VCaP (cell line): ENCODE measurements at regions not wholly inside any gene's neighbourhood (a gene's known extent, or its start where the extent isn't known, plus 50 kb on each side); places are given as distances from the start of the nearest gene placed in this dataset.
A peak's percentile ranks its signal among the peaks of the same experiment; 100 is the strongest.

Experiments used
- H3K27ac ChIP-seq: fragments of 450-650 bp; 2 replicates; pipeline ENCODE4 v1.5.1; 2017
- TF ChIP-seq, protein P1 (sequence below): fragments of 450-650 bp; conservative IDR thresholded peaks from 2 replicates; pipeline ENCODE4 v1.5.1; 2017; ENCODE audit warnings: mild to moderate bottlenecking, moderate library complexity

DNA sequence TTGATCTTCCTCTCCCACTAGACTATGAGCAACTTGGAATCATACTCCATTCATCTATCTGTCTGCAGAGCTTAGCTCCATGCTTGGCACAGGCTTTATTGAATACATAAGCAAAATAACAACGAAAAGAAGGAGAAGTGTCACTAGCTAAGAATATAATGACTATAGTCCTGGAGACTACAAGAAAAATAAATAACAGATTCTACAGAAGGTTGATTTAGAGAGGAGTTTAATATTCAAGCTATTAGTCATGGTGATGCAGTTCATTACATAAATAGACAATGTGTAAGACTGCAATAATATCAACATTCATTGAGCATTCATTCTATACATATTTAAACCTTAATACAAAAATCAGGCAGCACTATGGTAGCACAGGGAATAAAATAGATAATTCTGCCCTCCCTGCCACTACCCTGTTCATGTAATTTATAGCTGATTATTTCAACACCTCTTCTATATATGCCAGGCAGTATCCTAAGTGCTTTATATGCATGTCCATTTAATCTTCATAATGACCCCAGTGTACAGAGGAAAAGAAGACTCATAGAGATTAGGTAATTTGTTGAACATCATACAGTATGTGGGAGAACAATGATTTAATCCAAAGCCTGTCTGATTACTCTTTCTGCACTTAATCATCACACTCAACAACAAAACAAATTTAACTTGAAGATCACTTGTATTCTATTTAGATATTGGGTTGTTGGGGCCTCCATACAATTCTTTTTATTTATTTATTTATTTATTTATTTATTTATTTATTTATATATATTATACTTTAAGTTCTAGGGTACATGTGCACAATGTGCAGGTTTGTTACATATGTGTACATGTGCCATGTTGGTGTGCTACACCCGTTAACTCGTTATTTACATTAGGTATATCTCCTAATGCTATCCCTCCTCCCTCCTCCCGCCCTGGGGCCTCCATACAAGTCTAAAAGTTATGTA is 165.3 kb downstream of the RNF152 start:
- no peak overlapping the region for H3K27ac ChIP-seq
- TF ChIP-seq, protein P1, sequence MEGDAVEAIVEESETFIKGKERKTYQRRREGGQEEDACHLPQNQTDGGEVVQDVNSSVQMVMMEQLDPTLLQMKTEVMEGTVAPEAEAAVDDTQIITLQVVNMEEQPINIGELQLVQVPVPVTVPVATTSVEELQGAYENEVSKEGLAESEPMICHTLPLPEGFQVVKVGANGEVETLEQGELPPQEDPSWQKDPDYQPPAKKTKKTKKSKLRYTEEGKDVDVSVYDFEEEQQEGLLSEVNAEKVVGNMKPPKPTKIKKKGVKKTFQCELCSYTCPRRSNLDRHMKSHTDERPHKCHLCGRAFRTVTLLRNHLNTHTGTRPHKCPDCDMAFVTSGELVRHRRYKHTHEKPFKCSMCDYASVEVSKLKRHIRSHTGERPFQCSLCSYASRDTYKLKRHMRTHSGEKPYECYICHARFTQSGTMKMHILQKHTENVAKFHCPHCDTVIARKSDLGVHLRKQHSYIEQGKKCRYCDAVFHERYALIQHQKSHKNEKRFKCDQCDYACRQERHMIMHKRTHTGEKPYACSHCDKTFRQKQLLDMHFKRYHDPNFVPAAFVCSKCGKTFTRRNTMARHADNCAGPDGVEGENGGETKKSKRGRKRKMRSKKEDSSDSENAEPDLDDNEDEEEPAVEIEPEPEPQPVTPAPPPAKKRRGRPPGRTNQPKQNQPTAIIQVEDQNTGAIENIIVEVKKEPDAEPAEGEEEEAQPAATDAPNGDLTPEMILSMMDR, result no peak

DNA sequence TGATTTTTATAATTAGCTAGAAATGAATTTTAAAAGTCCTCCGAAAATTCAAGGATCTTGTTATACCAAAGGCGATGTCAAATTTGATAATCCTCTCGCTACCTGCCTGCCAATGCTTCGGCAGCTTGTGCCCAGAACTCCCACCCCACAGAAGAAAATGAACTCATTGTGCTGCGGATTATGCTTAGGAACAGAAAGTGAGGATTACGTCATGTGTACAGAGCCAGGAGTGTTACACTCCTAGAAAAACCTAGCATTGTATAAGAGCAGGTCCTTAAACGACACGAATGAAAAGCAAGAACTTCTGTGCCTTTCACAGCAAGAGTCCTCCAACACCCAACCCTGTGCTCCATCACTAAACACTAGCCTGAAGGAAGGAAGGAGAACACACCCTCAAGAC is 168.3 kb downstream of the RNF152 start:
- no peak overlapping the region for H3K27ac ChIP-seq
- TF ChIP-seq, protein P1, result no peak

DNA sequence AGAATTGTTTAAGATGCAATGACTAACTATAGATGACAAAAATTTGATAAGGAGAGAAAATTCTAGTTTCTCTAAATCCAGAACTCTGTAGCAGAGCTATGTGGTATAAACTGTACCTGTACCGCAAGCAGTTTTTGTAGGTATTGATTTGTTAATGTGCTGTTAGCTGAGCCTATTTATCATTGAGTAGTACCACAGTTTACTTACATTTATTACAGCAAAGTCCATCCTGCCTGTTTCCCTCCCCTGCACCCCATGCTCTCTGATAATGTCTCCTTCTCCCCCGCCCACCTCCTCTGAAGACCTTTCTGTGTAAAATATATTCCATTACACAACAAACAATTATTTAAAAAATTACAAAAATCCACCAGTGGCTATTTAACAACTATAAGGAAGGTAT is 170.6 kb downstream of the RNF152 start:
- TF ChIP-seq, protein P1, result no peak
- no peak overlapping the region for H3K27ac ChIP-seq

DNA sequence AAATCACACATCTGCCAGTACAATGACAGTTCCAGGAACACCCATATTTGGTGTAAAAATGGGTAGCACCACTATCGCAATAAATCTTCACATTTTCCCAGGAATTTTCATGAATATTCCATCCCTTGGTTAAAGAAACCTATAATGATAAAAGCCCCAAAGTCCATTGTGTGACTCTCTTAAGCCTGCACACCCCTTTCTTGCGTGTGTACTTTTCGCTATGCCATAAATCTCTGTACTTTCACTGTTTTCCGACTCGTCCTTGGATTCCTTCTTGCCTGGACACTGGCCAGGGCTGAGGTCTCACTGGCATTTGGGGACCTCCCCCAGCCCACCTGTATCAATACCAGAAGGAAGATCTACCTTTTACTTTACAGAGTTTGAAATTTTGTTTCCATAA is 172.3 kb downstream of the RNF152 start:
- TF ChIP-seq, protein P1, result no peak
- no peak overlapping the region for H3K27ac ChIP-seq

DNA sequence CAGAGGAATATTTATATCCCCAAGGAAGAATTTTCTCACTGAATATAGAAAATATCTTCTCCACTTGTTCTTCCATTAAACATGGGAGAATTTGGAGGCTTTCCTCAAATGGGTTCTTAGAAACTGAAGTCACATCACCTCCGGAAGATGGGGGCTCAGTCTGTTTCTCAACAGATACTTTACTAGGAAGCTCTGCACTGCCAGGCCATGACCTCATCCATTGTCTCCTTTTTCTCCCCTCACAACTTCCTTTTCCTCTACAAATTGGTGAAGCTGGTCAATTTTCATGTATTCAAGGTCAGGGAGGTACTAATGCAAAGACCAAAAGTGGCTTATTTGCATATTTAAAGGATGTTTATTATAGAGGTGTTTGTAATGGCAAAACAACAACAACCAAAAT is 173.1 kb downstream of the RNF152 start:
- TF ChIP-seq, protein P1, result no peak
- no peak overlapping the region for H3K27ac ChIP-seq

DNA sequence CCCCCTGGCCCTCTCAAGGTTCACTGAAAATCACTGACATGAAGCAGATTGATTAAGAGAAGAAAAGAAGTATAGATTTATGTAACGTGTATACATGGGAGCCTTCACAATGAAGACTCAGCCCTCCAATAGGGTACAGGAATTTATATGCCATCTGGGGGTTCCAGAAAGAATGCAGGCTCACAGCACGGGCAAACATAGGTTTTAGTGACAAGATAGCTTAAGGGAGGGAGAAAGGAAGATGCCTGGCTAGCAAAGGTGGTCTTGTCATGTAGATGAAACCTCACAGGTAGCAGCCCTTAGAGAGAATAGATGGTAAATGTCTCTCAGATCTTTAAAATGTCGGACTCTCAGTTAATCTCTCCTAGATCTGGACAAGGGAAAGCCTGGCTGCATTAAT is 173.9 kb downstream of the RNF152 start:
- no peak overlapping the region for H3K27ac ChIP-seq
- TF ChIP-seq, protein P1, result no peak

DNA sequence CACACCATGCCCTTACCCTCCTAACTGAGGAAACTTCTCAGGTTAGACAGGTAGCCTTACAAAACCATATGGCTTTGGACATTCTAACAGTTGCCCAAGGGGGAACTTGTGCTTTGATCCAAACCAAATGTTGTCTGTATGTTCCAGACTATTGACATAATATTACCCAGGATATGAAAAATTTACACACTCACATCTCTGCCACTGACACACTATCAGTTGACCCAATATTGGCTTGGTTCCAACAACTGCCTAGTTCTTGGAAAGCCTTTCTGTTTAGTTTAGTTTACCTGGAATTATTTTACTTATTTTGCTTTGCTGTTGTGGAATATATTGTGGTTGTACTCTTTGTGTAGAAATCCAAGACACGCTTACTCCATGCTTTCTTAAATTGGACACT is 178.4 kb downstream of the RNF152 start:
- TF ChIP-seq, protein P1, result no peak
- H3K27ac ChIP-seq, result peak overlapping the region; percentile 9; the same call in 1 of the 2 replicates
